ENCODE measurements at regions not wholly inside any gene's neighbourhood (a gene's known extent, or its start where the extent isn't known, plus 50 kb on each side); places are given as distances from the start of the nearest gene placed in this dataset.

- Histone ChIP-seq H2BK120ac (ENCODE audit: low read depth, low read length) (no peak overlapping the region), H4K20me1 (ENCODE audit: insufficient read depth, low read length) (no peaks in the 10 kb centered on the region), H2AFZ (replicated peaks; ENCODE audit: low read length, poor library complexity) (no peak overlapping the region), H3K4me3 (ENCODE audit: insufficient read depth, low read depth, low read length) (no peak overlapping the region), H3K14ac (replicated peaks; ENCODE audit: low read depth, low read length) (no peak overlapping the region), H2BK15ac (ENCODE audit: low read depth, low read length) (no peak overlapping the region), H3K4ac (ENCODE audit: low read depth, low read length) (no peak overlapping the region), H3K27ac (ENCODE audit: insufficient read depth, low read length) (no peak overlapping the region), H3K4me1 (ENCODE audit: control insufficient read depth, insufficient read depth, low read length) (no peaks in the 10 kb centered on the region), H3K9me1 (ENCODE audit: insufficient read depth, low read length) (no peaks in the 10 kb centered on the region), H3K18ac (ENCODE audit: low read depth, low read length) (no peak overlapping the region), H2BK20ac (ENCODE audit: low read depth, low read length) (no peak overlapping the region), H3K27me3 (ENCODE audit: control insufficient read depth, insufficient read depth, low read length) (peaks cover 9% of the 10 kb centered on the region), H3K56ac (ENCODE audit: extremely low read depth, insufficient read depth, low read length) (no peak overlapping the region), H3K9ac (ENCODE audit: low read depth, low read length) (no peak overlapping the region), H3K4me2 (ENCODE audit: low read depth, low read length) (no peak overlapping the region), H2AK9ac (replicated peaks; ENCODE audit: low read depth, low read length, poor library complexity) (no peak overlapping the region), H2BK5ac (ENCODE audit: low read depth, low read length, poor library complexity, severe bottlenecking) (no peak overlapping the region), H3K23ac (ENCODE audit: low read depth, low read length) (no peak overlapping the region), H3K79me1 (ENCODE audit: low read depth in 1 of 2, low read length in 2 of 2) (no peaks in the 10 kb centered on the region), H4K8ac (ENCODE audit: low read depth in 2 of 2, low read length in 2 of 2) (no peak overlapping the region), H2AK5ac (ENCODE audit: low read depth, low read length) (no peak overlapping the region), H3K9me3 (ENCODE audit: control insufficient read depth, insufficient read depth, low read length) (peaks cover 18% of the 10 kb centered on the region), H3K36me3 (ENCODE audit: control insufficient read depth, insufficient read depth, low read length) (no peaks in the 10 kb centered on the region), H4K5ac (ENCODE audit: low read depth, low read length) (no peak overlapping the region), H4K91ac (ENCODE audit: insufficient read depth, low read depth, low read length) (no peak overlapping the region)
- dilution Hi-C loops (cut with HindIII; ENCODE audit: low sequenced_read_pairs, unreplicated experiment) (no loop called here), in situ Hi-C loops (cut with MboI; ENCODE audit: low sequenced_read_pairs) (no loop called here), intact Hi-C loops (cut with micrococcal nuclease) (no loop called here)
- POLR2A ChIA-PET (ENCODE audit: unreplicated experiment), result no interaction called here
- TF ChIP-seq ELK1 (IDR thresholded peaks at IDR 0.05; ENCODE audit: borderline replicate concordance, low read depth, low read length) (no peak), BHLHE40 (IDR thresholded peaks at IDR 0.05; ENCODE audit: low read depth, low read length) (no peak), CEBPB (IDR thresholded peaks at IDR 0.05; ENCODE audit: low read depth, low read length) (no peak), USF2 (IDR thresholded peaks at IDR 0.05; ENCODE audit: low read depth, low read length) (no peak)
- no TSS peak for BruUV-seq (replicated peaks)
- DNase-seq (no peak), ATAC-seq (ENCODE audit: low read depth) (no peak)
- WGBS, 2 experiments (ENCODE audit: extremely low coverage in 2 of 2, insufficient read length in 1 of 2), result 20% methylated on average over 1 of the region's 8 CpGs; no CpG with 5 or more reads in 1 of the 2 experiments
- CTCF ChIA-PET, result no interaction called here
Observed at GRCh38 chrX:39507034-39507433, 590.7 kb downstream of the BCOR start.

Measured in IMR-90 (cell line).